A172 (cell line): ENCODE measurements at regions not wholly inside any gene's neighbourhood (a gene's known extent, or its start where the extent isn't known, plus 50 kb on each side); places are given as distances from the start of the nearest gene placed in this dataset.

ENCODE experiments used
- DNase-seq: peaks from one replicate; pipeline ENCODE4 v3.0.0-alpha.2; 2015; ENCODE audit warnings: low spot score

DNA sequence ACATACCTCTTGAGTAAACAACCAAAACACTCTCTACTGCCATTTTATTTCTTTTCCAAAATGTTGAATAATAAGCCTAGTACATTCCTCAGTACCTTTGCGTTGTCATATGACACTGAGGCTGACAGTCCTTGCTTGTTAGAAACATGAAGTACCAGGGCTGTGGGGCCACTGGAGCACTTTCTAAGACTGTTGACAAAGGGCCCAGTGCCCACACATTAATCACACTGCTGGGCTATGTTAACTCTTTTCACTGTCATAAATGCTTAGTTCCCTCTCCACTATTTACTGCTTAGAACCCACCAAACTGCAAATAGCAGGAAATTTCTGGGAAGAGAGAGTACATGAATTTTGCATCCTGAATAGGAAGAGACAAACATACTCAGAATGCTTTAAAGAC lies 57.1 kb downstream of the FAM47B start:
- no peak for DNase-seq

- DNase-seq, result no peak
Measured at GRCh38 chrX:35006361-35006760, 63.8 kb downstream of the FAM47B start.

GRCh38 chrX:35015621-35016020 lies 73.0 kb downstream of the FAM47B start:
- no peak for DNase-seq

DNA sequence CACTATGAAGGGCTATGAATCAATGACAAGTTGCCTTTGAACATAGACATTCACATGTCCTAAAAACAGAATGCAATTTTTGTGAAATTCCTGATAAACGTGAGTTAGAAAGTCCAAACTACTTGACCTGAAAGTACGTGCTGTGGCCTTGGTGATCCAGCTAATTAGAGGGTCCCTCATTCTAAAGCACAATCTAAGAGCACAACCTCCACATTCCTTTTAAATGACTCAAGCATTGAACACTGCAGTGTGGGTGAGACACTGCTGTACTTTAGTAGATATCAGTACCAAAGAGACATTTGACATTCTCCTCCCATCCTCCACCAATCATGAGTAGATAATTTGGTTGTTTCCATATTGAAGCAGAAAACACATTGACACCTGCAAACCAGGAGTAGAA lies 73.5 kb downstream of the FAM47B start:
- no peak for DNase-seq

DNA sequence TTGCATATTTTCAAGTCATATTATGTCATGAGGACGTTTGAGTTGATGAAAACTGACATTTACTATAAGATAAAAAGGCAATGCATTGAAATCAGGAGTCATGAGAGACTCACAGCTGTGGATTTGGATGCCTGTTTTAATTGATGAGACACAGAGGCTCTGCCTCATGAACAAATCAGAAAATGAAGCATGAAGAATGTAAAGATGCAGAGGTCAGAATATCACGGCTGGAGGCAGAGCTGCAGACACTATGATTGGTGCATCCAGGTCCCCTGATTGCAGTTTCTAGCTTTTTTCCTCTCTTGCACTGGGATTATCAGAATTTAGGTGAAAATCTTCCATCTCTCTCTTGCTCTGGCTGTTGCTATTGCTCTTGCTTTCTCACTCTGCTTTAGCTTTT lies 74.7 kb downstream of the FAM47B start:
- no peak for DNase-seq

GRCh38 chrX:35023683-35024082 lies 81.1 kb downstream of the FAM47B start:
- no peak for DNase-seq

GRCh38 chrX:35025820-35026219 lies 83.2 kb downstream of the FAM47B start:
- no peak for DNase-seq

GRCh38 chrX:35040871-35041270 lies 98.3 kb downstream of the FAM47B start:
- peak; percentile 0 for DNase-seq

GRCh38 chrX:35046660-35047296 lies 104.2 kb downstream of the FAM47B start:
- DNase-seq, result no peak

DNA sequence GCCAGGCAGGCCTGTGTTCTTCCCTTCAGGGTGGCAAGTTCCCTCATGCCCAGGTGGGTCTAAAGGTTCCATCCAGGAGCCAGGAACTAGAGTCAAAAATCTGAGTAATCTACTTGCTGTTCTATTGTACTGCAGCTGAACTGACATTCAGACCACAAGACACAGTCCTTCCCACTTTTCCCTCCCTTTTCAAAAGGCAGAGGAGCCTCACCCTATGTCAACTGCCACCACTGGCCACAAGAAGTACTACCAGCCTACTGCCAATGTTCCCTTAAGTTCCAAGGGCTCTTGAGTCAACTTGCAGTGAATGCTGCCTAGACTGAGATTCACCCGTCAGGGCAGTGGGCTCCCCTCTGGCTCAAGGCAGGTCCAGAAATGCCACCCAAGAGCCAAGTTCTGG lies 133.5 kb downstream of the FAM47B start:
- no peak for DNase-seq

DNA sequence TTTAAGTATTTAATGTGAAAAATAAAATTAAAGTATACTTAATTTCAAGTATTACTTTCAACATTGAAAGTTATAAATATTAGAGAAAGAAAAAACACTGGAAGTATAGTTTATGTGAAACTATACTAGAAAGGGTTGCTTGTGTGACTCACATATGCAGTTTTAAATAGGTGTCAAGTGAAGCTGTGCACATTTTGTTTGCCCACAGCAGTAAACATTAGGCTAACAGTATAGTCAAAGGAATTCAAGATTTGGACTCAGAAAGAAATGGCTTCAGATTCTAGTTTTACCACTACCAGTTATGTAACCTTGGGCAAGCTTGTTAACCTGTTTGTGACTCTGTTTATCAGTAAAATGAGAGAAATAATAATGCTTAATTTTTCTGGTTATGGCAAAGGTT lies 148.2 kb downstream of the FAM47B start:
- no peak for DNase-seq

DNA sequence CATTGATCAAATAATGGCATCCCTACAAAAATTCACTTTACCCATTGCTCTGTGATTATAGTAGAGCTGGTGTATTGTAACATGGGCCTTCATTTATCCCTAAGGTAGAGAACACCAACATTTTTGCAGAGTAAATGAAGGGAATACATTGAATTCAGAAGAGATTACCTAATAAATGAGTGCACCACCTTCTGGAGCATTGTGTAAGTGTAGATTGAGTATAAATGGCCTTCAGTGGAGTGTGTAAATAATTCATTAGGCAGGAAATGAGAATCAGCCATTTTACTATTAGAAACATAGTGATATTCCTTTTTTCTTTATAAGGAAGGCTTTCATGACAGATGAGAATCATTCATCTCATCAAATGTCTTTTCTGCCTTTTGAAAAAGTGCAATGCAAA lies 155.8 kb downstream of the FAM47B start:
- DNase-seq, result no peak

GRCh38 chrX:35101901-35102300 lies 159.3 kb downstream of the FAM47B start:
- no peak for DNase-seq

GRCh38 chrX:35104626-35105025 lies 162.0 kb downstream of the FAM47B start:
- DNase-seq, result no peak

DNA sequence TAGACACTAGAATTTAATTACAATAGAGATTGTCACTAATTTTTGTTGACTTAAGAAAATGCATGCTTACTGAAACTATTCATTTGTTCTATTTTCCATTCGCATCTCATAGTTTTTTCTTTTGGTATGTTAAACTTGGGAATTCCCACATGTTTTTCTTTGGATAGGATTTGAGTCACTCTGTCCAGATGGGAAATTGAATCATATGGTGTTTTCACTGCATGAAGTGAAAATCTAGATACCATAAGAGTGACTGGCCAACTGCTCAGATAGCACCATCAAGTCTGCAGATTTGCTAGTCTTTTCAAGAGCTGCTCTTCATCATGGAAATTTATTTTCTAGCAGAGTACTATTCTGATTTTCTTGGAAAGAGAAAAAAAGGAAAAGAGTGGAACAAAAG lies 172.6 kb downstream of the FAM47B start:
- DNase-seq, result peak; percentile 47

DNA sequence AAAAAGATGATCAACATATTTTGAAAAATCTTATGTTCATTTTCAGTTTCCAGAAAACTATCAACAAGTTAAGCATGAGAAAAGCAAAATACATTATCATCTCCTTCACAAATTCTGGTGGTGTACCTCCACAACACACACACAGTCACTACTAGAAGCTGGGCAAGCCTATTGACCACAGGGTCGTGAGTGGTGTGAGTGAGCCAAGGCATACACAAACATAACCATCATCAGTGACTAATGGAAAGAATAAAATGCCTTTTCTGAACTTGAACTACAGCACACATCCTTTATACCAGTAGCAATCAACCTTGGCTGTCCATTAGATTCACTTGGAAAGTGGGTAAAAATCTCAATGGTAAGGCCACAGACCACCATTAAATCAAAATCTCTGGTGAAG lies 180.2 kb downstream of the FAM47B start:
- DNase-seq, result no peak

DNA sequence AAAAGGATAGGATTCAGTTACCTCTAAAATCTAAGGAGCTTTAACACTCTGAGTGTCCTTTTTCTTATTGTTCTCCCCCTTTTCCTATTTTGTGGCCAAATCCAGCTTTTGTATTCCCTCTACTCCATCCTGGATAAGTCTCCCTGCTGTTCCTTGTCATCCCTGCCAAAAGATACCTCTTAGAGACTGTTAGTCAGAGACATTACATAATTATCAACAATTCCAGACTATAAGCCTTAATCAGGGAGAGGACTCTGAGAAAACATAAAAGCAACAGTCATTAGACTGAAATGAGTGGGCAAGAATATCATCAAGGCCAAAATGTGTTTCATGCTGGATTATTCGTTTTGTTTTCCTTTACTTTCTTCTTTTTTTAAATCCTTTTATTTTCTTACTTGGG lies 206.9 kb downstream of the FAM47B start:
- DNase-seq, result no peak

DNA sequence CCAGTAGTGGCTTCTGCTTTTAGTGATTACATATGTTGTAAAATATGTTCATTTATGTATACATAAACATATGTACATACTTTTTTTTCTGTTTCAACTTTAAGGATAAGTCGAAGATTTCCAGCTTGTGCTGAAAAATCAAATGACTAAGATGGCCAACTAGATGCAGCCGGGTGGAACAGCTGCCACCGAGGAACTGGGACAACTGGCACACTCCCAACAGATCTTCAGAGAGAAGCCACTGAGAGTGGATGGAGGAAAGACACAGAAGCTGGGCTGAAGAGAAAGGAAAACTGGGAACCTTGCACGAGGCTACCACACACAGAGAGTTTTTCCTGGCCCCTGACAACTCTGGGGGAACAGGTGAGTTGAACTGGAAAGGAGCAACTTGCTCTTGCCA lies 207.5 kb downstream of the FAM47B start:
- no peak for DNase-seq

GRCh38 chrX:35150642-35151239 lies 208.1 kb downstream of the FAM47B start:
- no peak for DNase-seq

DNA sequence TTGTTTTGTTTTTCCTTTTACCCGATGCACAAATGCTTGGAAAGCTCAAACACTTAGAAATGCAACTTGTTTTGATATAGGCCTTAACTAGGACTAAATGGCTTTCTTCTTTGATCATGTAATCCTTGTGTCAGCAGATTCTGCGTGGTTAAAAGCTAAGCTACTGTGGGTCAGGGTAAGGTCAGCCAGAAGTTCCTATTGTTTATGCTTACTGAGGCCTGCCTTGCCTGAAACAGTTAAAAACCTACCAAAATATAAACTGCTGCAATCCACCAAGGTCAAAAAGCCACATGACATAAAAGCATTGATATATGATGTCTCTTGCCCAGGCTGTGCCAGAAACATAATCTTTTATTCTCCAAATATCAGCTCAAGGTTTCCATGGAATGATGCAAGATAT lies 223.4 kb downstream of the FAM47B start:
- no peak for DNase-seq
